OCI-LY1 (cell line): ENCODE measurements at regions not wholly inside any gene's neighbourhood (a gene's known extent, or its start where the extent isn't known, plus 50 kb on each side); places are given as distances from the start of the nearest gene placed in this dataset.

ENCODE experiments used
- CTCF ChIP-seq: fragments of 200-600 bp; sonication (generic), shearing (Covaris generic); IDR thresholded peaks from 2 replicates; pipeline ENCODE4 v1.5.1; 2017; ENCODE audit warnings: mild to moderate bottlenecking, antibody characterized with exemption, low read length, moderate library complexity, mixed read lengths
- EZH2 ChIP-seq: fragments of 200-600 bp; sonication (generic), shearing (Covaris generic); IDR thresholded peaks from 2 replicates; pipeline ENCODE4 v1.8.0; 2017; ENCODE audit warnings: borderline replicate concordance, mixed run types, mild to moderate bottlenecking, antibody characterized with exemption, low read length, moderate library complexity, mixed read lengths

GRCh38 chr1:219119839-219120238 lies 53.8 kb upstream of the LYPLAL1 start:
- TF ChIP-seq CTCF (no peak), EZH2 (no peak)
